CD4-positive, alpha-beta memory T cell (primary cell): ENCODE measurements at regions not wholly inside any gene's neighbourhood (a gene's known extent, or its start where the extent isn't known, plus 50 kb on each side); places are given as distances from the start of the nearest gene placed in this dataset.

Experiments
- CTCF ChIA-PET: fragments of 350-600 bp; sonication (Branson Sonifier 250); formaldehyde crosslinking; loops from one replicate; lab custom pipeline; 2021; ENCODE audit warnings: inconsistent platforms; ENCODE audit not compliant: partially characterized antibody; lab: Charles Lee
- POLR2A ChIA-PET: fragments of 350-600 bp; sonication (Branson Sonifier 250); formaldehyde crosslinking; loops from one replicate; lab custom pipeline; 2021; ENCODE audit not compliant: partially characterized antibody; lab: Charles Lee
- DNase-seq, 5 donors: peaks; one replicate each; pipeline versions ENCODE4 v3.0.0 to v3.0.0-alpha.2; 2020 to 2022; ENCODE audit warnings: mixed read lengths in 1 of 5
- H3K27ac ChIP-seq: one replicate; pipeline ENCODE4 v1.7.0; 2013; ENCODE audit warnings: low read depth, low read length
- H3K27me3 ChIP-seq: 2 replicates; pipeline ENCODE4 v1.7.0; 2013; ENCODE audit warnings: mild to moderate bottlenecking, low read length, moderate library complexity; ENCODE audit not compliant: insufficient read depth
- H3K36me3 ChIP-seq: 2 replicates; pipeline ENCODE4 v1.7.0; 2013; ENCODE audit warnings: mild to moderate bottlenecking, low read length, moderate library complexity; ENCODE audit not compliant: insufficient read depth
- H3K4me1 ChIP-seq: 2 replicates; pipeline ENCODE4 v1.7.0; 2013; ENCODE audit warnings: mild to moderate bottlenecking, low read length, moderate library complexity; ENCODE audit not compliant: insufficient read depth
- H3K4me3 ChIP-seq, 2 donors: one replicate each; pipeline ENCODE4 v1.7.0; 2013; ENCODE audit warnings: low read length in 2 of 2, mild to moderate bottlenecking in 1 of 2
- H3K9me3 ChIP-seq, 2 donors: one replicate each; pipeline ENCODE4 v1.7.0; 2013; ENCODE audit warnings: low read length in 2 of 2, control low read depth in 1 of 2; ENCODE audit not compliant: control insufficient read depth in 1 of 2
- H3K27ac Mint-ChIP-seq, 7 donors: one replicate each; pipeline ENCODE4 v1.8.0; 2020 to 2021; ENCODE audit warnings: mixed read lengths in 7 of 7, mild to moderate bottlenecking in 6 of 7, inconsistent platforms in 3 of 7, moderate library complexity in 3 of 7
- H3K27me3 Mint-ChIP-seq, 2 donors: one replicate each; pipeline ENCODE4 v1.8.0; 2020 to 2021; ENCODE audit warnings: mixed read lengths in 2 of 2
- H3K36me3 Mint-ChIP-seq, 2 donors: one replicate each; pipeline ENCODE4 v1.8.0; 2020 to 2021; ENCODE audit warnings: mixed read lengths in 2 of 2, inconsistent platforms in 1 of 2, mild to moderate bottlenecking in 1 of 2
- H3K4me1 Mint-ChIP-seq, 4 donors: one replicate each; pipeline ENCODE4 v1.8.0; 2020 to 2021; ENCODE audit warnings: mixed read lengths in 4 of 4, mild to moderate bottlenecking in 1 of 4
- H3K4me3 Mint-ChIP-seq, 8 donors: one replicate each; pipeline ENCODE4 v1.8.0; 2020 to 2021; ENCODE audit warnings: mixed read lengths in 8 of 8, mild to moderate bottlenecking in 7 of 8, moderate library complexity in 6 of 8, inconsistent platforms in 3 of 8
- H3K9me3 Mint-ChIP-seq, 8 donors: one replicate each; pipeline ENCODE4 v1.8.0; 2020 to 2021; ENCODE audit warnings: mixed read lengths in 8 of 8, mild to moderate bottlenecking in 5 of 8, inconsistent platforms in 3 of 8, moderate library complexity in 1 of 8
- intact Hi-C: fragments of 100-400 bp; cut with micrococcal nuclease; formaldehyde crosslinking; loops from one replicate; pipeline ENCODE4 v1.15.1; 2023

DNA sequence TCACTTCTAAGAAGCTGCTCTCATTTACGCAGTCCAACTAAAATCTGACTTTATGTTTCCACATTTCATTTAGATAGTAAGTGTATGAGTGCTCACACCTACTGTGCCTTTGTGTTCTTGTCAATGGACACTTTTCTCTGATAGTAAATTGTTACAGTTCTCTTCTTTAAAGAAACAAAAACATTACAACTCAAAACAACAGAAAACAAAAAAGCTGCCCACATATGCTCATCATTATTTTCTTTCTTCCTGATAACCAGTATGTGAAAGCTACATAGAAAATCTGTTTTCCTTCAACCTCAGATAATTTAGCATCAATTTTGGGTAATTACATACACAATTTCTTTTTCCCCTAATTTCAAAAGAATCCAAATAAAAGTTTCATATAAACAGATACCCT, 1247.8 kb upstream of the NXPH2 start:
- H3K36me3 Mint-ChIP-seq: no peaks in the 10 kb centered on the region
- DNase-seq: no peak
- H3K27me3 Mint-ChIP-seq: no peaks in the 10 kb centered on the region
- POLR2A ChIA-PET: no interaction called here
- CTCF ChIA-PET: no interaction called here
- no peaks in the 10 kb centered on the region for H3K4me1 ChIP-seq
- H3K9me3 ChIP-seq: no peaks in the 10 kb centered on the region
- H3K27ac ChIP-seq: no peak overlapping the region
- H3K4me1 Mint-ChIP-seq: no peaks in the 10 kb centered on the region
- no peaks in the 10 kb centered on the region for H3K27me3 ChIP-seq
- no peaks in the 10 kb centered on the region for H3K36me3 ChIP-seq
- H3K27ac Mint-ChIP-seq: no peak overlapping the region
- H3K9me3 Mint-ChIP-seq: peaks cover 0 to 15% (median 4%) of the 10 kb centered on the region in 8 donors
- H3K4me3 ChIP-seq: no peak overlapping the region
- no peak overlapping the region for H3K4me3 Mint-ChIP-seq
- intact Hi-C loops: no loop called here

DNA sequence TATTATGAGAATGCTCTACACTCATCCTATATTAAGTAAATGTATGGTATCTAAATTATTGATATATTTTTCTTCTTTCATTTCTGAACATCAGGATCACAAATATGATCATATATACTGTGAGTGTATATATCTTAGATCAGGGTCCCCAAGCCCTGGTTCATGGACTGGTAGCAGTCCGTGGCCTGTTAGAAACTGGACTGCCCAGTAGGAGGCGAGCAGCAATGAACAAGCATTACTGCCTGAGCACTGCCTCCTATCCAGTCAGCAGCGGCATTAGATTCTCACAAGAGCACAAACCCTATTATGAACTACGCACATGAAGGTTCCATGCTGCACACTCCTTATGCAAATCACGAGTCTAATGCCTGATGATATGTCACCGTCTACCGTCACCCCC, 1247.1 kb upstream of the NXPH2 start:
- no peaks in the 10 kb centered on the region for H3K9me3 ChIP-seq
- no peaks in the 10 kb centered on the region for H3K27me3 Mint-ChIP-seq
- no peak for DNase-seq
- H3K9me3 Mint-ChIP-seq: peaks cover 0 to 15% (median 4%) of the 10 kb centered on the region in 8 donors
- intact Hi-C loops: no loop called here
- no peak overlapping the region for H3K4me3 ChIP-seq
- ChIA-PET POLR2A (no interaction called here), CTCF (no interaction called here)
- H3K4me3 Mint-ChIP-seq: no peak overlapping the region
- no peaks in the 10 kb centered on the region for H3K4me1 ChIP-seq
- H3K27ac Mint-ChIP-seq: no peak overlapping the region
- no peak overlapping the region for H3K27ac ChIP-seq
- H3K36me3 ChIP-seq: no peaks in the 10 kb centered on the region
- H3K27me3 ChIP-seq: no peaks in the 10 kb centered on the region
- H3K4me1 Mint-ChIP-seq: no peaks in the 10 kb centered on the region
- H3K36me3 Mint-ChIP-seq: no peaks in the 10 kb centered on the region

- DNase-seq: no peak
- ChIA-PET CTCF (no interaction called here), POLR2A (no interaction called here)
- no peak overlapping the region for H3K27ac ChIP-seq
- H3K4me3 ChIP-seq: no peak overlapping the region
- no peaks in the 10 kb centered on the region for H3K27me3 ChIP-seq
- peaks cover 0 to 14% (median 4%) of the 10 kb centered on the region in 8 donors for H3K9me3 Mint-ChIP-seq
- no peak overlapping the region for H3K27ac Mint-ChIP-seq
- no peaks in the 10 kb centered on the region for H3K36me3 ChIP-seq
- no peak overlapping the region for H3K4me3 Mint-ChIP-seq
- intact Hi-C loops: no loop called here
- no peaks in the 10 kb centered on the region for H3K4me1 ChIP-seq
- H3K4me1 Mint-ChIP-seq: no peaks in the 10 kb centered on the region
- no peaks in the 10 kb centered on the region for H3K36me3 Mint-ChIP-seq
- H3K27me3 Mint-ChIP-seq: no peaks in the 10 kb centered on the region
- no peaks in the 10 kb centered on the region for H3K9me3 ChIP-seq
Observed at GRCh38 chr2:140023291-140023690, 1243.1 kb upstream of the NXPH2 start.

DNA sequence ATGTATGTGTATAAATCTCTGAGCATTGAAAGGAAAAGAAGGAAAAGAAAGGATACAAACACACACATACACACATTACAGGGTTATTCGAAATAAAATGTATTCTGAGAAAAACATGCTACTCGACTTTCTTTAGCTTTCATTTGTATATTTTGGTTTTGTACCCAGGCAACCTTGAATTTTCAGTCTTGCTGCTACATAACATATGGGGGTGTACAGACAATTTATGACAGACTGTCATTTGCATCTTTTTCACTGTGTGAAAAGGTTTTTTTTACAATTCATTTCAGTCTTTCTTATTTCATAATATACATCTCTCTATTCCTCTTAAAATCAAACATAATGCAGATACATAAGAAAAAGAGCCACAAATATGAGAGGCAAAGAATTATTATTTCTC, 1238.4 kb upstream of the NXPH2 start:
- no peak overlapping the region for H3K27ac Mint-ChIP-seq
- H3K4me3 Mint-ChIP-seq: no peak overlapping the region
- no peaks in the 10 kb centered on the region for H3K27me3 Mint-ChIP-seq
- CTCF ChIA-PET: no interaction called here
- Histone ChIP-seq H3K4me1 (no peaks in the 10 kb centered on the region), H3K4me3 (no peak overlapping the region), H3K27me3 (no peaks in the 10 kb centered on the region), H3K27ac (no peak overlapping the region), H3K36me3 (no peaks in the 10 kb centered on the region), H3K9me3 (no peaks in the 10 kb centered on the region)
- H3K9me3 Mint-ChIP-seq: peaks cover 0 to 19% (median 5%) of the 10 kb centered on the region in 8 donors
- H3K4me1 Mint-ChIP-seq: no peaks in the 10 kb centered on the region
- no peaks in the 10 kb centered on the region for H3K36me3 Mint-ChIP-seq
- DNase-seq: no peak
- POLR2A ChIA-PET: no interaction called here
- intact Hi-C loops: no loop called here

DNA sequence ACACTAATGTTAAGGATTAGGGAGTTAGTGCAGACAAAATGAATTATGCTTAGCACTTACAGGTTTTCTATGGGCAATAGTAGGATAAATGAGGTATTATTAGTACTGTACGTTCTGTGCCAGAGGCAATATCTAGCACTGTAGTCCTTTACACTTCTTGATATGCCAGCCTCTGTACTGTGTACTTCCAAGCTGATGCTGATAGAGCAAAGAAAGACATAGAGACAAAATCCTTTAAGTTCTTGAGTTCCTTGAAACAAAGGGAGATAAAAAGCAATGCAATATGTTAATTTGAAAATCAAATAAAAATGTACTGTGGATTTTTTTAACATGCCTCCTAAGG, 1234.0 kb upstream of the NXPH2 start:
- POLR2A ChIA-PET: no interaction called here
- Histone ChIP-seq H3K36me3 (no peaks in the 10 kb centered on the region), H3K27me3 (no peaks in the 10 kb centered on the region), H3K4me3 (no peak overlapping the region), H3K9me3 (peaks cover 0 to 5% of the 10 kb centered on the region in 2 donors), H3K27ac (no peak overlapping the region), H3K4me1 (no peaks in the 10 kb centered on the region)
- no peak for DNase-seq
- CTCF ChIA-PET: no interaction called here
- Mint-ChIP-seq H3K36me3 (no peaks in the 10 kb centered on the region), H3K27me3 (no peaks in the 10 kb centered on the region), H3K27ac (no peak overlapping the region), H3K4me1 (no peaks in the 10 kb centered on the region), H3K4me3 (no peak overlapping the region), H3K9me3 (peaks cover 2 to 27% (median 15%) of the 10 kb centered on the region in 8 donors)
- intact Hi-C loops: no loop called here

- Histone ChIP-seq H3K4me3 (no peak overlapping the region), H3K36me3 (no peaks in the 10 kb centered on the region), H3K27ac (no peak overlapping the region), H3K4me1 (no peaks in the 10 kb centered on the region), H3K9me3 (peaks cover 0 to 7% of the 10 kb centered on the region in 2 donors), H3K27me3 (no peaks in the 10 kb centered on the region)
- intact Hi-C loops: no loop called here
- Mint-ChIP-seq H3K36me3 (no peaks in the 10 kb centered on the region), H3K4me3 (no peak overlapping the region), H3K9me3 (peaks cover 2 to 29% (median 15%) of the 10 kb centered on the region in 8 donors), H3K4me1 (no peaks in the 10 kb centered on the region), H3K27ac (no peak overlapping the region), H3K27me3 (no peaks in the 10 kb centered on the region)
- ChIA-PET POLR2A (no interaction called here), CTCF (no interaction called here)
- DNase-seq: no peak
Observed at GRCh38 chr2:140013545-140014203, 1233.5 kb upstream of the NXPH2 start.

DNA sequence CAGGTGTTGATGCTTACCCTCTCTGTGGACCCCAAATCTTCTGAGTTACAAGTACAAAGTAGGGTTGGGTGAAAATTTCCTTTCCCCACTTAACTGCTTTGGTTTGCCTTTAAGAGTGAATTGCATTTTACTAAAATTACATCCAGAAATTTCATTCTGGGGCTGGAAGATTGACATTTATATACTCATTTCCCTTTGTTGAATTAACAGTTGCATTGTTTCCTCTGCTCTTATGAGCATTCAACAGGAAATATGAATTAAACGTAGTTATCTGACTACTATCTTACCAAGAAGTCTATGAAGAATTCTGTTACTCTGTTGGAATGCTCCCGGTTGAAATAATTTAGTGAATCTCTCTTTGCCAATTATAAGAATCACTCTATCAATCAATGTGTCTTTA, 1231.1 kb upstream of the NXPH2 start:
- no peaks in the 10 kb centered on the region for H3K36me3 Mint-ChIP-seq
- H3K27me3 Mint-ChIP-seq: no peaks in the 10 kb centered on the region
- no peaks in the 10 kb centered on the region for H3K27me3 ChIP-seq
- no peak for DNase-seq
- ChIA-PET CTCF (no interaction called here), POLR2A (no interaction called here)
- no peaks in the 10 kb centered on the region for H3K36me3 ChIP-seq
- intact Hi-C loops: no loop called here
- H3K4me3 ChIP-seq: no peak overlapping the region
- H3K27ac ChIP-seq: no peak overlapping the region
- peaks cover 2 to 28% (median 16%) of the 10 kb centered on the region in 8 donors for H3K9me3 Mint-ChIP-seq
- H3K4me1 Mint-ChIP-seq: no peaks in the 10 kb centered on the region
- H3K4me3 Mint-ChIP-seq: no peak overlapping the region
- H3K9me3 ChIP-seq: peaks cover 0 to 7% of the 10 kb centered on the region in 2 donors
- H3K27ac Mint-ChIP-seq: no peak overlapping the region
- no peaks in the 10 kb centered on the region for H3K4me1 ChIP-seq

DNA sequence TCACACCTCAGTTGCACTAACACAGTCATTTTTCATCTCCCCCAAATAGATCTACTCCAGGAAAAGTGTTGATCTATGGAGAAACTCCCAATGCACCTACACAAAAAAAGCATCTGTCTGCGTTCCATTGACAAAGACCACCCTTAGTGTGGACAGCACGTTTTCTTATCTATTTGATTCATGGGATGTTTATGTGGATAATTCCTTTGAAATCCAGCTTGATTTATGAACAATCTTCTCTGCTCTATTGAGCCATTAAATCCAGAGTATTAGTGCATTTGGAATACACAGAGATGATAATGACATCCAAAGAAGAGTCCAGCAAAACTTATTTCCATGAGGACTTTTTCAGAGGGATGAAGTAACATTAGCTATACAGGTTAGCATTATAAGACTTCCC, 1221.9 kb upstream of the NXPH2 start:
- H3K27ac ChIP-seq: no peak overlapping the region
- H3K9me3 ChIP-seq: peaks cover 0 to 5% of the 10 kb centered on the region in 2 donors
- POLR2A ChIA-PET: no interaction called here
- no peaks in the 10 kb centered on the region for H3K4me1 ChIP-seq
- Mint-ChIP-seq H3K36me3 (no peaks in the 10 kb centered on the region), H3K9me3 (peaks cover 0 to 8% (median 5%) of the 10 kb centered on the region in 8 donors), H3K4me3 (no peak overlapping the region), H3K4me1 (peaks cover 0 to 3% (median 0%) of the 10 kb centered on the region in 4 donors), H3K27ac (no peak overlapping the region), H3K27me3 (no peaks in the 10 kb centered on the region)
- no peak overlapping the region for H3K4me3 ChIP-seq
- intact Hi-C loops: no loop called here
- no peak for DNase-seq
- no peaks in the 10 kb centered on the region for H3K36me3 ChIP-seq
- CTCF ChIA-PET: no interaction called here
- H3K27me3 ChIP-seq: no peaks in the 10 kb centered on the region
